Activated CD4-positive, CD25-positive, alpha-beta regulatory T cell treated with anti-CD3 and anti-CD28 coated beads, Interleukin-2, amount 50 U/mL, for 72 hours (primary cell): ENCODE measurements at regions not wholly inside any gene's neighbourhood (a gene's known extent, or its start where the extent isn't known, plus 50 kb on each side); places are given as distances from the start of the nearest gene placed in this dataset.
"Not testable (repeated sequence)": the region's sequence is repeated elsewhere in the genome, so short reads cannot be mapped to it uniquely, and the experiment has no call there.

ENCODE experiments used
- DNase-seq: peaks from one replicate; pipeline ENCODE4 v3.0.0; 2021

DNA sequence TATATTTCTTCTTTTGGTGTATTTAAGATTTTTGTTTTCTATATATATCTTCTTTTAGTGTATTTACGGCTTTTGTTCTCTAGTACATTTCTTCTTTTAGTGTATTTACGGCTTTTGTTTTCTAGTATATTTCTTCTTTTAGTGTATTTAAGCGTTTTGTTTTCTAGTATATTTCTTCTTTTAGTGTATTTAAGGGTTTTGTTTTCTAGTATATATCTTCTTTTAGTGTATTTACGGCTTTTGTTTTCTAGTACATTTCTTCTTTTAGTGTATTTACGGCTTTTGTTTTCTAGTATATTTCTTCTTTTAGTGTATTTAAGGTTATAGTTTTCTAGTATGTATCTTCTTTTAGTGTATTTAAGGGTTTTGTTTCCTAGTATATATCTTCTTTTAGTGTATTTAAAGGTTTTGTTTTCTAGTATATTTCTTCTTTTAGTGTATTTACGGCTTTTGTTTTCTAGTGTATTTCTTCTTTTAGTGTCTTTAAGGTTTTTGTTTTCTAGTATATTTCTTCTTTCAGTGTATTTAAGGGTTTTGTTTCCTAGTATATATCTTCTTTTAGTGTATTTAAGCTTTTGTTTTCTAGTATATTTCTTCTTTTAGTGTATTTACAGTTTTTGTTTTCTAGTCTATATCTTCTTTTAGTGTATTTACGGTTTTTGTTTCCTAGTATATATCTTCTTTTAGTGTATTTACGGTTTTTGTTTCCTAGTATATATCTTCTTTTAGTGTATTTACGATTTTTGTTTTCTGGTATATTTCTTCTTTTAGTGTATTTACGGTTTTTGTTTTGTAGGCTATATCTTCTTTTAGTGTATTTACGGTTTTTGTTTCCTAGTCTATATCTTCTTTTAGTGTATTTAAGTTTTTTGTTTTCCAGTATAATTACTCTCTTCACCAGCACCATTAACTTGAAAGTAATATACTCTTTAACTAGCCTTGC lies 249.4 kb downstream of the SHOX start:
- DNase-seq = not testable (repeated sequence)

DNA sequence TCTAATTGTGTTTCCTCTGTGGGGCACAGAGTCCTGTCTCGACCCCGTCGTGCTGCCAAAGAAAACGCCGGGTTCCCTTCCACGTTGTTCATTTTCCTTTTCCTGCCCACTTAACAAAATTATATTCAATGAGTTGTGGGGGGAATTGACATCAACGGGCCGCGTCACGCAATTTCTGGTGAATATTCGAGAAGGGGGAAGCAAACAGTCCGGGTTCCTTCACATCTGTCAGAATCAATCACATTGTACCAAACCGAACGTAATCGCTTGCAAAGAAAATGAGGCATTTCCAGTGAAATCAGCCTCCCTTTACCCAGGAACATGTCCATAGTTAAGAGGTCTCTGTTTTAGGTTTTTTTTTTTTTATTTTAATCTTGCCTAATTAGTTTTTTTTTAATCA lies 243.5 kb downstream of the SHOX start:
- DNase-seq = no peak

DNA sequence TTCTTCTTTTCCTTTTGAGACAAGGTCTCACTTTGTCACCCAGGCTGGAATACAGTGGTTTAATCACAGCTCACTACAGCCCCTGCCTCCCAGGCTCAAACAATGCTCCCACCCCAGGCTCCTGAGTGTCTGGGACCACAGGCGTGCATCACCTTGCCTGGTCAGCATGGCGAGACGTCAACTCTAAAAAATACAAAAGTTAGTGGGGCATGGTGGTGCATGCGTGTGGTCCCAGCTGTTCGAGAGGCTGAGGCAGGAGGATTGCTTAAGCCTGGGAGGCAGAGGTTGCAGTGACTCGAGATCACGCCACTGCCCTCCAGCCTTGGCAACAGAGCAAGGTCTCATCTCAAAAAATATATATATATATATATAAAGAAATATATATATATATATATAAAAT lies 242.4 kb downstream of the SHOX start:
- no peak for DNase-seq

DNA sequence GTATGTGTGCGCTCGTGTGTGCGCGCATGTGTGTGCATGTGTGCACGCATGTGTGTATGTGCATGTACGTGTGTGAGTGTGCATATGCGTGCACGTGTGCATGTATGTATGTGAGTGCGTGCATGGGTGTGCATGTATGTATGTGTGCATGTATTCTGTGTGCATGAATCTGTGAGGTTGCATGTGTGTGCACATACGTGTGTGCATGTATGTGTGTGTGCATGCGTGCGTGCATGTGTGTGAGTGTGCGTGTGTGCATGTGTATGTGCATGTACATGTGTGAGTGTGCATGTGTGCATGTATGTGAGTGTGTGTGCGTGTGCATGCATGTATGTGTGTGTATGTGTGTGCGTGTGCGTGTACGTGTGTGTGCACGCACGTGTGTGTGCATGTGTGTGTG lies 241.5 kb downstream of the SHOX start:
- no peak for DNase-seq

DNA sequence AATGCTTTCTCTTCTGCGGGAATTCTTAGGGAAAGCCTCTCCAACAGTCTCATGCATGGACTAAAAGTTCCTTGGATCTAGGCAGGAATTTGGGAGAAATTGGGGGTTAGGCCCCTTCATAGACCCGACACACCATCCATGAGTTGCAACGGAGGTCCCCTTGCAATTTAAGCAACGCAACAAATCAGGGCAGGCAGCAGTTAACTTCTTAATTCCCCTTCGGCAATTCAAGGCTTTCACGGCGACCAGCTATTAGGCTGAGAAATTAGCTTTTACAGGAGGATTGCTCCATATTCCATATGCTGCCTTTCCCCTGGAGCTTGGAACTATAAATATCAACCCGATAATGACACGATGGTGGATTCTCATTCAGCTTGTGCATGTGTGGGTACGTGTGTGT lies 241.0 kb downstream of the SHOX start:
- DNase-seq = no peak

DNA sequence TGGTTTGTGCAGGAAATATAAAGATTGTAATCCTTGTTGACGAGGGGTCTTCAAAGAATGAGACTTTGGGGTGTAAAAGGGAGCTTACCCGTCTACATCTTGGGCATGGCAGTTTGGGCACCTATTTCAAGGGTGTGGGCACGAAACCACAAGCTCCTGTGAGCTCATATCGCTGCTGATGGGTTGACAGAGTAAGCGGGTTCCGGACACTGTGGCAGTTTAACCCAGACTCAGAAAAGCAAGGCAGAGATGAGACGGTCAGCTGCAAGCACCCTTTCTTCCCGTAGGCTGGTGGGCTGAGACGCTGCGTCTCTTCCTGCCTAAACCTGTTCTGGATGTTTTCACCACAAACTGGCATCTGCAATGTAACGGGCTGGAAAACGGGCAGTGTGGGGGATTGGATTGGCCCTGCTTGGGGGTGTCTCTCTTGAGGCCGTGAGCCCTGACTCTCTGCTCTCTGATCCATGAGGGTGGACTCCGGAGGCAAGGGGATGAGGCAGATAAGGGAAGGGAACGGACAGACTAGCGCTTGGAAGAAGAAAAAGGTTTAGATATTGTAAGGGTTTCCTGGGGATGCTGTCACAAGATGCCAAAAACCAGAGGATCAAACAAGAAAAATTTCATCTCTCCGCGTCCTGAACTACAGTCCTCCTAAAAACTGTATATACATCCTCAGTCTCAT lies 237.5 kb downstream of the SHOX start:
- no peak for DNase-seq

DNA sequence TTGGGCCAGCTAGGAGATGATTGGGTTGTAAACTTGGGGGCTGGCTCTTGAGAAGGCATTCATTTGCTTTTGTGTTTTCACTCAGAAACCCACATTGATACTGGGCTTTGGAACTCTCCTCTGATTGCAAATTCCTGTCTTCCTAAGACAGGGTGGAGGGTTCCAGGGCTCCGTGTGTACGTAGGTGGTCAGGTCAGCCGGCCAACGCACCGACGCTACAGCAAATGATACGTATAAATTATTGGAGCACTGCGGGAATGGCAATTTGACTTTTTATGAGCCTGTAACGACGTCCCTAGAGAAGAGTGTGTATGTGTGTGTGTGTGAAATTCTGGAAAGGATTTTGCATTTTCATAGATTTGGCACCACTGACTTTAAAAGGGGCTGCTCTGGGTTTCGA lies 236.9 kb downstream of the SHOX start:
- no peak for DNase-seq

DNA sequence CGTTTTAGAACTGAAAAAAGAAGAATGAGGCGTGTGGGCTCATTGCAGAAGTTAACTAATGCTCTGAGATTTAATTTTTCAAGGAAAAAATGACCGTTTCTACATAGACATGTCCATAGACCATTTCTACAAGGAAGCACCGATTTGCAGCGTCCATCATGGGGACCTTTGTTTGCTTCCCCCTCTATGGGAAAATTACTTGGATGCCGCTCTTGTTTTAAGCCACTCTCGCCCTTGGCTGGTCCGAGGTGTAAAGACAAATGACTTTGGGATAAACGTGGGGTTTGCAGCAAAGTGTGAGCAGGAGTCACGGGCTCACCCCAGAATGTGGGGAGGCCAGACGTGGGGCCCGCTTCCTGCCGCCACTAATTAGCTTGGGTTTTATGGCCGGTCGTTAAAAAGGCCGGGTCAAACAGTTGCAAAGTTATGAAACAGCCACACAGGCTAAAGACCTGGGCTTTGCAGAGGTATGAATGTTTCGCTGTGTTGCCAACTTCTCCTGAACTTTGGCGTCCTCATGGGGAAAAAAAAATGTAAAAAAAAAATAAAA lies 235.9 kb downstream of the SHOX start:
- no peak for DNase-seq

DNA sequence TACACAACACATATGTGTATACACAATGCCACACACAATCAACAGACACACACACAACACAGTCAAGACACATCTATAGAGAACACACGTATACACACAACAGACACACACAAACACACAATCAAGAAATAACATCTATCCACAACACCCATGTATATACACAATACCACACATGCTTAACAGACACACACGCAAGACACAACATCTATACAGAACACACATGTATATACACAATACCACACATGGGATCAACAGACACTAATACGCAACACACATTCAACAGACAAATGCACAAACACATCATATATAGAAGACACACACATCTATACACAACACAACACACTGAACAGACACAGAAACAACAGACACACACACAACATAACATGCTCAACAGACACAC lies 234.8 kb downstream of the SHOX start:
- no peak for DNase-seq

DNA sequence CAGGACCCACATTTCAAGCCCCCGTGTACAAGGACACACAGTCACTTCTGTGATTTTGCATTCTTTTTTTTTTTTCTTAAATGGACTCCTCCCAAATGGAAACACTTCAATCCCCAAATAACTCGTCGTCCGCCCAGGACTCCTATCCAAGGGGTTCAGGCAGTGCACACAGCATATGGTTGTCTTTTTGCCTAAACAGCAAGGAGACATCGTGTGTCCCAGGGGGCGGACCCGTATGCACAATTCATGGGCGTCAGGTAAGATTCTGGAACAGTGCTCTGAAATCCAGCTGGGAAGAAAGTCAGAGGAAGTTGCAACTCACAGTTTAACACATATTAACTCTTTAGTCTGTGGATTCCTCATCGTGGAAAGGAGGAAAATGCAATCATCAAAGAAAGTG lies 231.3 kb downstream of the SHOX start:
- no peak for DNase-seq

DNA sequence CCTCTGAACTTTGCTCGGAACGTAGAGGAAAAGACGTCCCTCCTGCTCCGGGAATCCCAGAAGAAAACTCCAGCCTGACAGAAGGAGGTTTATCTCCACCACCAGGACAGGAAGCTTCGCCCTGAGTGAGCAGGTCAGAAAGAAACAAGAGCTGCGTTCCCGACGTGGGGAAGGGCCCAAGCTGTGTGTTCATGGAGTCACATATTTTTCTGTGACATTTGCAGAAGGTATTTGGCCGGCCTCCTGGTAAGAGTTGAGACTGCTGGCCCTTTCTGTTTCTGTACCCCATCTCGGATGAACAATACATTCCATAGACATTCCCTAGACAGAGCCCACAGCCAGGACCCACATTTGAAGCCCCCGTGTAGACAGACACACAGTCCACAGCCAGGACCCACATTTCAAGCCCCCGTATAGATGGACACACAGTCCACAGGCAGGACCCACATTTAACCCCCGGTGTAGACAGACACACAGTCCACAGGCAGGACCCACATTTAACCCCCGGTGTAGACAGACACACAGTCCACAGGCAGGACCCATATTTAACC lies 230.8 kb downstream of the SHOX start:
- no peak for DNase-seq

DNA sequence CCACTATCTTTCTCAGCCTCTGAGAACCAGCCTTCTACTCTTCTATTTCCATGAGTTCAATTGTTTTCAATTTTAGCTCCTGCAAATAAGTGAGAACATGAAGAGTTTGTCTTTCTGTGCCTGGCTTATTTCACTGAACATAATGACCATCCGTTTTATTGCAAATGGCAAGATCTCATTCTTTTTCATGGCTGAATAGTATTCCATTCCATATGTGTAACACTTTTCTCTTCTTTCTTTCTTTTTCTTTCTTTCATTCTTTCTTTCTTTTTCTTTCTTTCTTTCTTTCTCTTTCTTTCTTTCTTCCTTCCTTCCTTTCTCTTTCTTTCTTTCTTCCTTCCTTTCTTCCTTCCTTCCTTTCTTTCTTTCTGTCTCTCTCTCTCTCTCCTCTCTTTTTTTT lies 228.7 kb downstream of the SHOX start:
- DNase-seq = no peak

DNA sequence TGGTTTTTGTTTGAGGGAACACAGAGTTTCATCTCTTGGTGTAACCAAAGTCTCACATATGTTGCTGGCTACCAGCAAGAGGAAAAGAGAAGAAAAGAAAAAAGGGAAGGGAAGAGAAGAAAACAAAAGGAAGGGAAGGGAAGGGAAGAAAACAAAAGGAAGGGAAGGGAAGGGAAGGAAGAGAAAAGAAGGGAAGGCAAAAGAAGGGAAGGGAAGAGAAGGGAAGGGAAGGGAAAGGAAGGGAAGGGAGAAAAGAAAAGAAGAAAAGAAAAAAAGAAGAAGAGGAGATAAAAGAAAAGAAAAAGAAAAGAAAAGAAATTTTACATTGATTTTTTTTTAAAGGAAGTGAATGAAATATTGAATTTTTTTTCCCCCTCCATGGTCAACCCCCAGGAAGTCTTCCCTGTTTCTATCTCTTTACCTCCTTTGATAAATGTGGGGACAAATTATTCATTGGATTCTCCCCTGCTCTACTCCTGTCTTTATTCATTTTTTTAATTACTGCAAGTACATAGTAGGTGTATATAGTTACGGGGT lies 228.0 kb downstream of the SHOX start:
- no peak for DNase-seq

DNA sequence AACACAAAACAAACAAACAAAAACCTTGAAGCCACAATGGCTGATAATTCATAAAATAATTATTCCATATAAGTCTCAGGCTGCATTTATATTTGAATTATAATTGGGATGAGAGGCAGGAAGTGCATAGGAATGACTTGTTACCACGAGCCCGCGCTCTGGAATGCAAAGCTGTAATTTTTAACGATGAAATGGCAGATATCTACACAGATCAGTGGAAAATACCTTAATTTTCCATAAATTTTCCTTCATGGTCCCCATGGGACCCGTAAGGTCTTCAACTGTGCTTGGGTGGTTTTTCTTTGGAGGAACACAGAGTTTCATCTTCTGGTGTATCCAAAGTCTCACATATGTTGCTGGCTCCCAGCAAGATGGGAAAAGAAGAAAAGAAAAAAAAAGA lies 226.8 kb downstream of the SHOX start:
- no peak for DNase-seq

DNA sequence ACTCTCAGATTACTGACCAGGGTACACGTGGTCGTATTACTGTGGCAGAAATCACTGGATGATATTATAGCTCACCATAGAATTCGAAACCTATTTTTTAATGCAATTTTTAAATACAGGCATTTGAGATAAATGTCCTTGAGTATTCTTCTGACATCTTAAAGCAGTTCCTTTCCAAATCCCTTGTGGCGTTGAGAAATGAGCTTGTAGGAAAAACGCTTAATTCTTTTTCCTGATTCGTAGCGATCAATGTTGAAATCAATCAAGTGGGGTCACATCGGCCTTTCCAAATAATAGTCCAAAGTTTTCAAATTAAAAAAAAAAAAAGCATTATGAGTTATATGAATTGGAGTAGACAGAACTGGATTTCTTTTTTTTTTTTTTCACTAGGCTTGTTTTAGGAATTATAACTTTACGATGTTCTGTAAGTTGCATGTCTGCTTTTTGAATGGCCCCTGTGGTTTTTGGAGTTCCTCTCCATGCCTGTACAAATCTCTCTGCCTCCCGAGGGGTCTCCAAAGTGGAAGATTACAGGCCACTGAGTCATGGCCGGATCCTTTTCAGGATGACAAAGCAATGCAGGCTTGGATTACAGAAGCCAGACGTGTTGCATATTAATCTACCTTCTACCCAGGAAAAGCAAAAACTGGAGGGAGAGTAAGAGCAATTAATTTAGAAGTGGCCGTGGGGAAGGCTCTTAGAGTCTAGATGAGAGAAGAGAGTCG lies 226.1 kb downstream of the SHOX start:
- DNase-seq = no peak

DNA sequence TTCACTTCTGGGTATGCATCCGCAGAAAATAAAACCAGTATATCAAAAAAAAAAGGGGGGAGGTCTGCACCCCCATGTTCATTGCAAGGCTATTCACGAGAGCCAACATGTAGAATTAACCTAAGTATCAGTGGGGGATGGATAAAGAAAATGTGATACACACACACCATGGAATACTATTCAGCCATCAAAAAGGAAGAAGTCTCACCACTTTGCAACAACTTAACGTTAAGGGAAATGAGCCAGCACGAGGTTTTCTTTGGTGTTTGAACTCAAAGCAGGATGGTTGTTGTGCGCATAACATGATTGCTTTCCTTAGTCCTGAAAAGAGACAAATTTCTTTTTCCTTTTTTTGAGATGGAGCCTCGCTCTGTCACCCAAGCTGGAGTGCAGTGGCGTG lies 222.7 kb downstream of the SHOX start:
- DNase-seq = no peak

DNA sequence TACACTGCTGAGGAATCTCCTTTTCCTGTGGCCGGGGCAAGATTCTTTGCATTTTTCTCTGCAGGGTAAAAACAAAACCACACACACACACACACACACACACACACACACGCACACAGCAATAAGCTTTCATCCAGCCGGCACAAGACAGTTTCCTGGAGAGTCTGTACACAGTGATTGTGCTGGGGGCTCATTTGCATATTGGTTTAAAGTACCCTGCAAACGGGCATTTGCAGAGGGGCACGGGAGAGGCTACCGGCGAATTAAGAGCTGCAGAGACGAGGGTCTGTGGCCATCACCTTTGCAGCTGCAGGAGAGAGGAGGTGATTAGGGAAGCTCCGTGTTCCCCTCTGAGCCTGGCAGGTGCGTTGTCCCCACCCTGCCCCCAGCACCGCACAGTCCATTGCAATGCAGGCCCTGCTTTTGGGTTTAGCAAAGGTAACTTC lies 219.9 kb downstream of the SHOX start:
- DNase-seq = no peak

DNA sequence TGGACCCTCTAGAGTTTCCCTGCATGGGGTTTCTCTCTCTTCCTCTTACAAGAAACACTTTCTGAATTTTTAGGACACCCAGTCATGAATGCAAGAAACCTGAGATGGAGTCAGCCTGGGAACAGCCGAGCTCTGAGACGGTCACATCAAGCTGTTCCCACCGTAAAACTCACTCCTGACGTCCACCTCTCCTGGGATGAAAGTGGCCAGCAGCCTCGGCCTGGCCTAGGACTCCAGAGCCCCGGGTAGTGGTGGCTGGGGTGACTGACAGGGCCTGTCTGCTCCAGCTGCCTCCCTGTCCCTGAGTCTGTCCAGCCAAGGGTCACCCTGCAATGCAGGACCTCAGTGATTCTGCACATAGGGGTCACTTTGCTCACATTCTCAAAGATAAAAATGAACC lies 217.8 kb downstream of the SHOX start:
- DNase-seq = no peak

DNA sequence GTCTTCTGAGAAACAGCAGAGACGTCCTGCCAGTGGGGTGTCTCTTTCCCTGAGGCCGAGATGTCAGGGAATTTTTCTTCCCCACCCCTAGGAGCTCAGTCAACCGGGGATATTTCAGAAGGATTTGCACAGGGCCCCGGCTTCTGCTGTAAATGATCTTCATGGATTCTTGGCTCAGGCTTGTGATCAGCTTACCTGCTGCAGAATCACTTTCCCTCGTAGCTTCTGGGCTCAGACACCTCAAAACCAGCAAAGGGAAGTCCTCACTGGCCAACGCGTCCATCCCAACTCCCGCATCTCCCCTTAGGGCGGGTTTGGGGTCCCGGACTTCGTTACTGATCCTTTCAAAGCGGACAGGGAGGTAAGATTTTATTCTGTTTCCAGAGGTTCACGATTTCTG lies 212.7 kb downstream of the SHOX start:
- DNase-seq = no peak

DNA sequence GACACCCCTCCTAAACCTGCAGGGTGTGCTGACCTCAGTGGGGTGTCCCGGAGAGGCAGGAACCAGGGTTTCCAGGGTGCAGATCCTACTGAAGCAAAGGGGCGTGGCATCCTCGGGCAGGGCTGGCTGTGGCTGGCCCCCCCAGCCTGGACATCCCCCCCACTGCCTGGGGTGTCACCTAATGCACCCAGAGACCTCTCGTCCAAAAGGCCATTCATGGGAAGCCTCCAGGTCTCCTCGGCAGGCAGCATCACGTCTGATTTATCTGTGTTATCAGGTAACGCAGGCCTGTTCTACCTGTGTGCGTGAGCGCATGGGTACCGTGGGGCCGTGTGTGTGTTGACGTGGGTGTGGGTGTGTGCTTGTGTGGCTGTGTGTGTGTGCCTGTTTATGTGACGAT lies 210.0 kb downstream of the SHOX start:
- DNase-seq = no peak

DNA sequence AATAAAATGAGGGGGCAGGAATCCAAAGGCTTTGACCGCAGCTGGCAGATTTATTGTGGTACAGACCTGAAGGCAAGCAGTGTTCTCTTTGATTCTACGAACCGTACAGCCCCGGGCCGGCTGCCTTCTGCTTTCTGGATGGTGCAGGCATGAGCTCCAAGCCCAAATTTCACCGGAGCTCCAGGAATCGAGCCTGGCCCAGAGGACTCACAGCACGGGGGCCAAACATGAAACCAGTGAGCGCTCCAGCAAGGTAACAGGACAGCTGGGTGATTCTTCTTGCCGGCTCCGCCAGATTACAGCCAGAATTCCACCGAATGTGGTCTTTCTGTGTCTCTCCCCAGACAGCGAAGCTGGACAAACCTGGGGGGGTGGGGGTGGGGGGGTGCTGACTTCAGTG lies 208.1 kb downstream of the SHOX start:
- DNase-seq = not testable (repeated sequence)

DNA sequence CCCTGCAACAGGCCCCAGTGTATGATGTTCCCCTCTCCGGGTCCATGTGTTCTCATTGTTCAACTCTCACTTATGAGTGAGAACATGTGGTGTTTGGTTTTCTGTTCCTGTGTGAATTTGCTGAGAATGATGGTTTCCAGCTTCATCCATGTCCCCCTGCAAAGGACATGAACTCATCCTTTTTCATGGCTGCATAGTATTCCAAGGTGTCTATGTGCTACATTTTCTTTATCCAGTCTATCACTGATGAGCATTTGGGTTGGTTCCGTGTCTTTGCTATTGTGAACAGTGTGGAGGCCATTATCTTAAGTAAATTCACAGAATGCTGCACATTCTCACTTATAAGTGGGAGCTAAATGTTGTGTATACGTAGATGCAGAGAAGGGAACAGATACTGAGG lies 205.3 kb downstream of the SHOX start:
- not testable (repeated sequence) for DNase-seq

DNA sequence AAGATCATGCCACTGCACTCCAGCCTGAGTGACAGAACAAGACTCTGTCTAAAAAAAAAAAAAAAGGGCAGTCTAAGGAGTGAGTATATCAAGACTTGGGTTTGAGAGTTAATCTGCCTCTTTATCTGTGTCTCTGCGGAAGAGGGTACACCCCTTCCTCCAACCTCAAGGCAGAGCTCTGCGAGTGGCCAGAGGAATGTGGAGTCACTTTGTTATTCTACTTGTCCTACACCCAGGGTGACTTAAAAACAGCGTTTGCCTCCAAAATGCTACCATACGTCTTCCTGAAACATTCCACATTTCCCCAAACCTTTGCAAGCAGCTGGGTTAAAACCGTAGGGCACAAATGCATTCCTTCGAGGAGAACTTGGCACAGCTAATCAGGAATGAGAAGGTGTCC lies 199.9 kb downstream of the SHOX start:
- DNase-seq = no peak
